Ovary (tissue), 7 donors: ENCODE measurements at regions not wholly inside any gene's neighbourhood (a gene's known extent, or its start where the extent isn't known, plus 50 kb on each side); places are given as distances from the start of the nearest gene placed in this dataset.

Experiments used
- DNase-seq, 5 donors: peaks; one replicate each; pipeline ENCODE4 v3.0.0-alpha.2; 2019 to 2020
- H3K27ac ChIP-seq, 2 donors: fragments of 200-600 bp; one replicate each; pipeline versions ENCODE4 v1.5.1 to v1.8.0; 2019 to 2022
- H3K27me3 ChIP-seq: fragments of 200-600 bp; one replicate; pipeline ENCODE4 v1.8.0; 2022
- H3K36me3 ChIP-seq: fragments of 200-600 bp; sonication (generic); one replicate; pipeline ENCODE4 v1.5.1; 2019
- H3K4me1 ChIP-seq: one replicate; pipeline ENCODE4 v1.8.1; 2013; ENCODE audit warnings: mild to moderate bottlenecking, moderate library complexity; ENCODE audit not compliant: insufficient read depth
- H3K4me3 ChIP-seq: fragments of 200-600 bp; sonication (generic); one replicate; pipeline ENCODE4 v1.5.1; 2017
- H3K9me3 ChIP-seq, 2 donors: fragments of 200-600 bp in 1 of 2; sonication (generic) in 1 of 2; one replicate each; pipeline versions ENCODE4 v1.5.1 to v1.8.1; 2013 to 2019; ENCODE audit warnings: mild to moderate bottlenecking in 1 of 2, moderate library complexity in 1 of 2
- CTCF ChIP-seq, 3 donors: fragments of 450-650 bp in 2 of 3; fragments of 200-600 bp in 1 of 3; IDR thresholded peaks; one replicate each; pipeline versions ENCODE4 v1.5.1 to v1.8.0; 2016 to 2022; ENCODE audit warnings: antibody characterized with exemption in 3 of 3, mild to moderate bottlenecking in 1 of 3
- EP300 ChIP-seq: sonication (generic); formaldehyde crosslinking; IDR thresholded peaks from one replicate; pipeline ENCODE4 v1.6.1; 2017; ENCODE audit warnings: antibody characterized with exemption
- POLR2A ChIP-seq: fragments of 450-650 bp; IDR thresholded peaks from one replicate; pipeline ENCODE4 v1.6.1; 2017; ENCODE audit warnings: antibody characterized with exemption, mild to moderate bottlenecking, moderate library complexity
- WGBS, 3 donors: extraction: QIAGEN DNeasy Blood & Tissue Kit in 1 of 3; methylation state at CpG; one replicate each; pipeline versions ENCODE4 v1.1.5 to v1.1.7; 2013 to 2017; 5-methylcytosine and 5-hydroxymethylcytosine counted together
- intact Hi-C, 4 donors: fragments of 100-400 bp; cut with DNase I; formaldehyde crosslinking; loops; one replicate each; pipeline versions ENCODE4 v1.11.0 to v1.15.1; 2022 to 2023
- donor health status: DM: no; HTN: no; CAD: no; lungs with moderate emphysema.
- donor health status: DM: no; HTN: no; CAD: no.
- donor health status: Bipolar disorder and iron deficiency.
- donor health status: DM: no; HTN: no; CAD: no.
- donor health status: DM: yes; HTN: yes; CAD: no.

GRCh38 chr14:104298458-104298857 is 160.1 kb downstream of the KIF26A start:
- 92 to 100% (median 99%) methylated on average over 3 of the region's 3 CpGs for WGBS, 3 donors
- no peaks in the 10 kb centered on the region for H3K9me3 ChIP-seq
- no peaks in the 10 kb centered on the region for H3K27me3 ChIP-seq
- intact Hi-C loops, result loop anchor here in 1 of 4 donors (10.0 kb wide), 1 partner anchor 74 kb away; no protein-coding TSS in a partner anchor
- H3K4me1 ChIP-seq, result peaks cover 12% of the 10 kb centered on the region
- TF ChIP-seq POLR2A (no peak), EP300 (no peak), CTCF (IDR thresholded peaks at IDR 0.05) (no peak)
- H3K4me3 ChIP-seq, result no peak overlapping the region
- H3K36me3 ChIP-seq, result no peaks in the 10 kb centered on the region
- peak in 3 of 5 donors; percentile 10 to 31 (median 15) for DNase-seq
- no peak overlapping the region for H3K27ac ChIP-seq

- H3K9me3 ChIP-seq, result no peaks in the 10 kb centered on the region
- DNase-seq, result peak in 1 of 5 donors; percentile 32
- peaks cover 10% of the 10 kb centered on the region for H3K4me1 ChIP-seq
- H3K27me3 ChIP-seq, result no peaks in the 10 kb centered on the region
- TF ChIP-seq CTCF (IDR thresholded peaks at IDR 0.05), result no peak
- H3K36me3 ChIP-seq, result no peaks in the 10 kb centered on the region
- intact Hi-C loops, result loop anchor here in 1 of 4 donors (10.0 kb wide), 1 partner anchor 75 kb away; no protein-coding TSS in a partner anchor
- WGBS, 3 donors, result 68 to 78% (median 73%) methylated on average over 28 of the region's 28 CpGs
- no peak overlapping the region for H3K4me3 ChIP-seq
- H3K27ac ChIP-seq, result no peak overlapping the region
Observed at GRCh38 chr14:104299993-104300761, 161.8 kb downstream of the KIF26A start.

GRCh38 chr14:104301731-104302460 is 163.5 kb downstream of the KIF26A start:
- Histone ChIP-seq H3K27ac (no peak overlapping the region), H3K9me3 (no peaks in the 10 kb centered on the region), H3K27me3 (no peaks in the 10 kb centered on the region), H3K36me3 (no peaks in the 10 kb centered on the region), H3K4me1 (peaks cover 3% of the 10 kb centered on the region), H3K4me3 (no peak overlapping the region)
- TF ChIP-seq EP300, result no peak
- no peak for TF ChIP-seq POLR2A
- no peak for TF ChIP-seq CTCF (IDR thresholded peaks at IDR 0.05)
- peak in 1 of 5 donors; percentile 12 for DNase-seq
- intact Hi-C loops, result no loop called here
- WGBS, 3 donors, result 64 to 76% (median 65%) methylated on average over 27 to 29 of the region's 29 CpGs

- 46 to 85% (median 51%) methylated on average over 16 of the region's 16 CpGs for WGBS, 3 donors
- intact Hi-C loops, result no loop called here
- Histone ChIP-seq H3K36me3 (no peaks in the 10 kb centered on the region), H3K4me3 (no peak overlapping the region), H3K27me3 (no peaks in the 10 kb centered on the region), H3K4me1 (no peaks in the 10 kb centered on the region), H3K9me3 (no peaks in the 10 kb centered on the region), H3K27ac (no peak overlapping the region)
- peak in 1 of 5 donors; percentile 9 for DNase-seq
- TF ChIP-seq EP300, result no peak
- no peak for TF ChIP-seq POLR2A
- no peak for TF ChIP-seq CTCF (IDR thresholded peaks at IDR 0.05)
Observed at GRCh38 chr14:104302794-104303405, 164.5 kb downstream of the KIF26A start.
